ENCODE measurements at regions not wholly inside any gene's neighbourhood (a gene's known extent, or its start where the extent isn't known, plus 50 kb on each side); places are given as distances from the start of the nearest gene placed in this dataset.
"Not testable (repeated sequence)": the region's sequence is repeated elsewhere in the genome, so short reads cannot be mapped to it uniquely, and the experiment has no call there.

- Mint-ChIP-seq H3K27me3 (ENCODE audit: insufficient read depth, low read depth) (peaks cover 4% of the 10 kb centered on the region), H3K4me3 (no peak overlapping the region), H3K9me3 (peaks cover 2% of the 10 kb centered on the region), H3K27ac (no peak overlapping the region), H3K4me1 (peaks cover 23% of the 10 kb centered on the region), H3K36me3 (peaks cover 7% of the 10 kb centered on the region)
- Histone ChIP-seq H3K9me3 (ENCODE audit: low read depth) (no peaks in the 10 kb centered on the region), H3F3A (ENCODE audit: low read depth) (no peaks in the 10 kb centered on the region), H3K4me2 (no peak overlapping the region), H3K27ac (no peak overlapping the region), H3K4me3 (no peak overlapping the region), H3K36me3 (no peaks in the 10 kb centered on the region), H2AFZ (replicated peaks) (no peak overlapping the region), H3K79me2 (ENCODE audit: low read depth) (no peaks in the 10 kb centered on the region), H3K9ac (no peak overlapping the region), H4K20me1 (ENCODE audit: low read depth) (no peaks in the 10 kb centered on the region), H3K27me3 (no peaks in the 10 kb centered on the region), H3K4me1 (no peaks in the 10 kb centered on the region)
- DNase-seq (ENCODE audit: low spot score): no peak
- TF ChIP-seq EZH2 (IDR thresholded peaks at IDR 0.05): no peak
- no peak for TF ChIP-seq EZH2phosphoT487 (IDR thresholded peaks at IDR 0.05)
- TF ChIP-seq CTCF (IDR thresholded peaks at IDR 0.05): no peak
Measured at GRCh38 chr9:751137-752051, 90.1 kb upstream of the DMRT1 start.

GRCh38 chr9:752201-752600, 89.3 kb upstream of the DMRT1 start:
- H3K4me3 Mint-ChIP-seq: no peak overlapping the region
- Histone ChIP-seq H3K9ac (no peak overlapping the region), H3K79me2 (ENCODE audit: low read depth) (no peaks in the 10 kb centered on the region), H3K36me3 (no peaks in the 10 kb centered on the region), H3K4me1 (no peaks in the 10 kb centered on the region), H3K4me3 (no peak overlapping the region), H3F3A (ENCODE audit: low read depth) (no peaks in the 10 kb centered on the region), H4K20me1 (ENCODE audit: low read depth) (no peaks in the 10 kb centered on the region), H3K27ac (no peak overlapping the region), H3K4me2 (no peak overlapping the region), H3K27me3 (no peaks in the 10 kb centered on the region), H2AFZ (replicated peaks) (no peak overlapping the region), H3K9me3 (ENCODE audit: low read depth) (no peaks in the 10 kb centered on the region)
- peaks cover 2% of the 10 kb centered on the region for H3K9me3 Mint-ChIP-seq
- H3K36me3 Mint-ChIP-seq: peaks cover 4% of the 10 kb centered on the region
- H3K4me1 Mint-ChIP-seq: peaks cover 23% of the 10 kb centered on the region
- peaks cover 4% of the 10 kb centered on the region for H3K27me3 Mint-ChIP-seq (ENCODE audit: insufficient read depth, low read depth)
- no peak overlapping the region for H3K27ac Mint-ChIP-seq
- TF ChIP-seq EZH2phosphoT487 (IDR thresholded peaks at IDR 0.05): no peak
- TF ChIP-seq CTCF (IDR thresholded peaks at IDR 0.05): no peak
- no peak for TF ChIP-seq EZH2 (IDR thresholded peaks at IDR 0.05)
- DNase-seq (ENCODE audit: low spot score): no peak

- no peak overlapping the region for H3K4me3 ChIP-seq
- Mint-ChIP-seq H3K9me3 (peaks cover 2% of the 10 kb centered on the region), H3K27ac (no peak overlapping the region), H3K4me3 (no peak overlapping the region), H3K4me1 (peaks cover 23% of the 10 kb centered on the region), H3K36me3 (no peaks in the 10 kb centered on the region), H3K27me3 (ENCODE audit: insufficient read depth, low read depth) (peaks cover 4% of the 10 kb centered on the region)
- H3K9ac ChIP-seq: no peak overlapping the region
- no peaks in the 10 kb centered on the region for H4K20me1 ChIP-seq (ENCODE audit: low read depth)
- no peaks in the 10 kb centered on the region for H3K79me2 ChIP-seq (ENCODE audit: low read depth)
- no peaks in the 10 kb centered on the region for H3K36me3 ChIP-seq
- no peak for DNase-seq (ENCODE audit: low spot score)
- no peak overlapping the region for H3K27ac ChIP-seq
- H3K4me1 ChIP-seq: no peaks in the 10 kb centered on the region
- H3F3A ChIP-seq (ENCODE audit: low read depth): no peaks in the 10 kb centered on the region
- H3K4me2 ChIP-seq: no peak overlapping the region
- H3K9me3 ChIP-seq (ENCODE audit: low read depth): no peaks in the 10 kb centered on the region
- no peaks in the 10 kb centered on the region for H3K27me3 ChIP-seq
- no peak overlapping the region for H2AFZ ChIP-seq (replicated peaks)
- TF ChIP-seq EZH2phosphoT487 (IDR thresholded peaks at IDR 0.05) (no peak), CTCF (IDR thresholded peaks at IDR 0.05) (no peak), EZH2 (IDR thresholded peaks at IDR 0.05) (no peak)
Measured at GRCh38 chr9:752681-753200, 88.8 kb upstream of the DMRT1 start.

- not testable (repeated sequence) for H3K36me3 Mint-ChIP-seq; H2AFZ ChIP-seq (replicated peaks); H3K9me3 Mint-ChIP-seq; H3K27ac Mint-ChIP-seq; H3K27ac ChIP-seq; H4K20me1 ChIP-seq (ENCODE audit: low read depth); H3K4me3 ChIP-seq; H3K9ac ChIP-seq; DNase-seq (ENCODE audit: low spot score); H3K27me3 Mint-ChIP-seq (ENCODE audit: insufficient read depth, low read depth); H3K4me2 ChIP-seq; H3K4me3 Mint-ChIP-seq; H3K9me3 ChIP-seq (ENCODE audit: low read depth); H3K36me3 ChIP-seq; H3F3A ChIP-seq (ENCODE audit: low read depth); H3K79me2 ChIP-seq (ENCODE audit: low read depth); H3K4me1 ChIP-seq; H3K27me3 ChIP-seq
- peaks cover 23% of the 10 kb centered on the region for H3K4me1 Mint-ChIP-seq
Measured at GRCh38 chr9:753734-754133, 87.8 kb upstream of the DMRT1 start.
